IPS DF 19.7 (cell line): ENCODE measurements at regions not wholly inside any gene's neighbourhood (a gene's known extent, or its start where the extent isn't known, plus 50 kb on each side); places are given as distances from the start of the nearest gene placed in this dataset.

Experiments
- DNase-seq: peaks from one replicate; pipeline ENCODE4 v3.0.0-alpha.2; 2013; ENCODE audit warnings: low read depth, low spot score

DNA sequence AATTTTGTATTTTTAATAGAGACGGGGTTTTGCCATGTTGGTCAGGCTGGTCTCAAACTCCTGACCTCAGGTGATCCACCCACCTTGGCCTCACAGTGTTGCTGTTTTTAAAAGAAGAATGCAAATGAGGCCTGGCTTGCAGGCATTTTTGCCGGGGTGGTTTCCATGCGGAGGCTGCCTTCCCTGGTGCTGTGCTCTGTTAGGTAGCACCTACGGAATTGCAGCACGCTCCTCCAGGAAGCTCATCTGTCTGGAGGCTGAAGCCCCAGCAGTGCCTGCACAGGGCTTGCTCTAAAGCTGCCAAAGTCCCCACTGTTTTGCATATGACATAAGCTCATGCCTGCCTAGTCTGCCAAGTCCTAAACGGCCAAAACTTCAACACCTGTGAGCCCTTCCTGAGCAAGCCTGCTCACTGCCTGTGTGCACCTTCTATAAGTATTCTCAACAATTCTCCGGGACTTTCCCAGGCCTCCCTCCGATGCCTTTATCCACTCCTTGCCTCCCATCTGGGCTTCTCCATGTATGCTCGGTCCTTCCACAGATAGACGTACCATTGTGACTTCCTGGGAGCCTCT is 551.3 kb upstream of the RAB6C start:
- DNase-seq: no peak

DNA sequence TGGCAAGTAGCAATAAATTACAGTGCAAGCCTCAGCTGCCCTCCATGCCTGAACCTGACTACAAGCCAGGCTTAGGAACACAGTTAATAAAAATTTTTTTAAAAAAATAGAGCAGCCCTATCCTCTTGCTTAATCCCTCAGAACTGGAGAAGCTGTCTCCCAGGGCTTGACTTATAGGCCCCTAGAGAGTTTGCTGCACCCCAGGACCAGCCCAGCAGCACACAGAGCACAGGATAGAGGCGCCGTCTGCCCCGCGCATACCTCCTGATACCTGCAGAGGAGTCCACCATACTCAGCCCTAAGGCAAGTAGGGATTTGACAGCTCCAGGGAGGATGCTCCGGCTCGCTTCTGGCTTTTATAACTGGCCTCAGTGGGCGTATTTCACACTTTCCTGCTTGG is 548.6 kb upstream of the RAB6C start:
- no peak for DNase-seq

DNA sequence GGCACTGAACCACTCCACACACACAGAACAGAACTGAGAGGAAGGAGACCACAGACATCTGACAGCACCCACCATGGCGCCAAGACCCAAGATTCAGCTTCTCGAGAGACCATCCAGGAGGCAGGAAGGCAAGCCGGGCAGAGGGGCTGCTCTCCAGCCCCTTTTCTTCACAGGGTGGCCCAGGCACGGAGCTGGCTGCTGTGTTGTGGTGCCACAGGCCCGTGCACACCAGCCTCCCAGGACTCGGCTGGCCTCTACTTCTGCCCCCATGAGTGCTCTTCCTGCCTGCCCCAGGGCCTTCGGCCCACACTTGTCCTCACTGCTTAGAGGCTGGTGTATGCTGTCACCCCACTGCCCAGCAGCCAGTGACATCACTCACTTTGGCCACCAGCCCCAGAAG is 547.6 kb upstream of the RAB6C start:
- DNase-seq: no peak

DNA sequence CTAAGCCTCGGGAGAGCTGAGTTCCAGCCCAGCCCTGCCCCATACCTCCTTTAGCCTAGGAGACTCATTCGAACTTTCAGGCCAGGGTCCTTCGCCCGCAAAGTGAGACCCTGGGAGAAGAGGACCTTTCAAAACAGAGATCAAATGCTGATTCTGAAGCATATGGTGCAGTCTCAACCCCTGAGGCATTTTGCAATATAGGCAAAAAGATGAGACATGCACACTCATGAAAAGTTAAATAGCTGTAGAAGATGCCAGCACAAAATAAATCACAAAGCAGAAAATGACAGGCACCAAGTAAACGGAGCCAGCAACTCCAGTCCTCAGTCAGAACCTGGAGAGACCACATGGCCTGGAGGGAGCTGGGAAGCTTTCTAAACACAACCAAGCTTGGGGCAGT is 542.7 kb upstream of the RAB6C start:
- DNase-seq: no peak

DNA sequence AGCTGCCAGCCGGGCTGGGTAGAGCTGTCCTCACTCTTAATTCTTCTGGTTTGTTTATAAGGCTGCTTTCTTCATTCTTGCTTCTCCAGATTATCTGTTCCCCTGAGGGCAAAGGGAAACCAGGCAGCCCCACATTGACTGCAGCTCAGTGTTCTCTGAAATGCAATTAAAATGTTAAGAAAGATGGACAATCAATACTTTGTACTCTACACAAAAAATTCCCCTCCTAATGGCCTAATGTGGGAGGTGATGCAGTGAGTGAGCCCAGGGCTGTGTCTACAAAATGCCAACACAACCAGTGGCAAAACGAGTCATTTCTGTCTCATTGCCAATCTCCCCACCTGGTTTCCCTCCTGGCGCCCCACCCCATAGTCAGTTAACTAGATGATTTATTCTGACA is 541.7 kb upstream of the RAB6C start:
- DNase-seq: no peak

DNA sequence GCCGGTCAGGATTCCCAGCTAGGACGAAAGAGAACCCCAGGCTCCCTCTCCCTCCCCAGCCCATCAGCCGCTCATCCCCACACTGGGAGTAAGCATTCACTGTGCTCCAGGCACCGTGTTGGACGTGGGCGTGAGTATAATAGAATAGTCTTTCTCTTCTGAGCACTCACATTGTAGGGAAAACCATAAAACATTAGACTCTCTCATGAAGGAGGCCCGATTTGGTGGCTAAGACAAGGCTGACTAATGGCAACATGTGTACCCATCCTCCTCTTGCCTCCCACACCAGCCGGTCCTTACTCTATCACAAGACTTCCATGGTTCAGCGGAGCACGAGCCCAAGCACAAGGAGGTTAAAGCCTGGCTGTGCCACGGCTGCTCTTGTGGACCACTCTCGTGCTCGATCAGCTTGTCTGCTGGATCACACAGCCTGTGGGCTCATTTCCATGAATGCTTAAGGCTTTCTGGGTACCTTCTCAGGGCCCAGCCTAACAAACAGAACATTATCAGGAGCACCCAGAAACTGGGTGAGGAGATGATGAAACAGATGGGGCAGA is 540.9 kb upstream of the RAB6C start:
- no peak for DNase-seq

DNA sequence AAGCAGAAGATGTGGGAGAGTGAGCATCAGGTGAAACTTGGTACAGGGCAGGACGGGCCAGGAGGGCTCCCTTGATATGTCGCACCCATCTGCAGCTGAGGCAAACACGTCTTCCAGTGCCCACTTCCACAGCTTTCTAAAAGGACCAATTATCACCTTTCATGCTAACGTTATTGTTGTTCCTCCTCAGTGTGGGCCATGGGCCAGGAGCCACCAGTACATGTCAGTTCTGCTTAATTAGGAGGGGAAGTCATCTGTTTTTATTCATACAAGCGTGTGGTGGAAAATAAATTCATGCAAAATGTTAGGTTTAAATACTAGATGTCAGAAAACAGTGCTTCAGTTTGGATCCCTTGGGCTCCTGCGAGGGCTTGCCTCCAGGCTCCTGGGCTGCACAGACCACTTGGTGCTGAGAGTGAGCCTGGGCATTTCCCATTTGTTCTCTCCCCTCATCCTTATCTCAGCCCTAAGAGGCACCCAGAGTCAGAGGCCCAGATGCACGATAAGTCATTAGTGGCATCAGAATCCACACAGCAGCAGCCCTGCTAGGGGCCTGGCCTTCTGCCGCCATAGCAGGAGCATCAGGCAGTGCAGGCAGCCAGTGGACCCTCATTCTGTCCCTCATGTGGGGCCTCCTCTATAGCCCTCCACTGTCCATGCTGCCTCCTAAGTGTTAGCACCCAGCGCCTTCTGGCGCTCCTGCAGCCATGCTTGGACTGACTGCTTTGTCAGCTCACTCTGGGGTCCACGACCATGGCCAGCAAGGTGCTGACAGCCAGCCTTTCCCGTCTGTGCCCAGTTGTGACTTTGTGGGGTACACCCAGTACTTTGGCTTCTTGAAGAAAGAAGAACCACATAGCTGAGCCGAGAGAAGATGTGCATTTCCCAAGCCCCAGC is 539.8 kb upstream of the RAB6C start:
- DNase-seq: no peak

DNA sequence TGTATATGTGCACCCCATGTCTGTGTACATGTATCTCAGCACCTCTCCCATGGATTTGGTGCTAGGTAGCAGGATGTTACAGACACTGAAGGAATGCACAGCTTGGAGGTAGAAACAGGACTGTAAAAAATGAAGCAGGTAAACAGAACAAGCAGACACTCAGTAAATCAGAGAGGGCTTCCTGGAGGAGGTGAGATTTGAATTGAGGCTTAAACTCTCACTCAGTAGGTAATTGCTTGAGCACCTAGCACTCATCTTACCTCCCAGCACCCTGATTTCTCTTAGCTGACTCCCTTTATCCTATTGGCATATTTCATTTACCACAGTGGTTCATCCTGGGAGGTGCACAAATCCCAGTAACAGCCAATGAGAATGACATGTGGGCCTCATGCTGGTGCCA is 537.9 kb upstream of the RAB6C start:
- DNase-seq: no peak

DNA sequence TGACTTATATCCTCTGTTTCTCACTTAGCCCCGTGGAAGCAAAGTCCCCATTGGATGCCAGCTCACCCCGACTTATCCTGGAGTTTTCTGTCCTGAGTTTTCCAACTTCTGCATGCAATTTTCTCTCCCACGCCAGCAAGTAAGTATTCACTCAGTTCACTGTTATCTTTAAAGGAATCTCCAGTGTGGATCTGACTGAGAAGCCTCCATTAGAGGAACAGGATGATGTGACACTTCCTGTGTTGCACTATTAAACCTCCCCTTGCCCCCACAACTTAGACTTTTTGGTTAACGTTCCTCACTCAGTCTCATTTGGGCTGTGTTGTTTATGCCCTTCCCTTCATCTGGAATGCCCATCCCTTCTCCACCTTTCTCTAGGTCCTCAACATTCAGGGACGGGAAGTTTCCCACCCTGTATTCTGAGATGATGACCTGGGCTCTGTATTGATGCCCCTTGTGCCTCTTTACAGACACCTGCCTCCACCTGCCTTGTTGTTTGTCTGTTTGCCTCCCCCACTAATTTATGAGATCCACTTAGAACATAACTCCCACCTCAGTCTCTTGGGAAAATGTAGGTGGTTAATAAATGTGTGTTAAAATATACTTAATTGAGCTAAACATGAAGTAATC is 536.1 kb upstream of the RAB6C start:
- DNase-seq: no peak

DNA sequence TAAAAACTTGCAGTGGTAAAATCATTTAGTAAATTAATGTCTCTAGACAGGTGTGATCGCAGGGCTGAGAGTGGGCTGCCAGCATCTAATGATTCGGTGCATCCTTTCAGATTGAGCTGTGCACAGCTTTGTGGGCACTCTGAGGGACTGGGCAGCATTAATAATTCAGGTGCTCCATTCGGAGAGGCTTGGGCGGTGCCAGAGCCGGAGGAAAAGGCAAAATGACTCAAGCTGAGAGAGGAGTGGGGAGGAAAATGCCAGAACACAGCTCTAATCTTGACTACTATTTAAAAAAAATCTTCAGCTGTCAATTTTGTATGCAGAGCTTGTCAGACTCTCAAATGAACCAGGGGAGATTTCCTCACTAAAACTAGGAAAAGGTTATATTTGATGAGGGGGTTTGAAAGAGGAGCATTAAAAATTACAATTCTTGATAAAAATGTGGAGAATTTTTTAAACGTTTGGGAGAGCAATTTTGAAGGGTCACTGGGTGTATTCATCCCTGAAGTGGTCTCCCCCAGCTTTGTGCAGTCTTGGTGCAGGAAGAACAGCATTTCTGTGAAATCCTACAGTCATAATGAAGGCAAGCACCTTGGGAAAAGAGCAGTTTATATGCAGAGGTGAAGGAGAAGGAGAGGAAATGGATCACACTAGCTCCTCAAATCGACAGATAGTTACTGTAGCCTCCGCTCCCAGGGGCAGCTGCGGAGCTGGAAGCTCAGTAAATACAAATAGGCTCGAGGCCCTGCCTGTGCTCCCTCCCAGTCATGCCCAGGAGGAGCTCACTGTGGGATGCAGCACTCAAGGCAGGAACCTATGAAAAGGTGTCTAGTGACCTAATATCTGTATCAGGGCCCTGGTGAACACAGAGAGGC is 535.4 kb upstream of the RAB6C start:
- DNase-seq: no peak

DNA sequence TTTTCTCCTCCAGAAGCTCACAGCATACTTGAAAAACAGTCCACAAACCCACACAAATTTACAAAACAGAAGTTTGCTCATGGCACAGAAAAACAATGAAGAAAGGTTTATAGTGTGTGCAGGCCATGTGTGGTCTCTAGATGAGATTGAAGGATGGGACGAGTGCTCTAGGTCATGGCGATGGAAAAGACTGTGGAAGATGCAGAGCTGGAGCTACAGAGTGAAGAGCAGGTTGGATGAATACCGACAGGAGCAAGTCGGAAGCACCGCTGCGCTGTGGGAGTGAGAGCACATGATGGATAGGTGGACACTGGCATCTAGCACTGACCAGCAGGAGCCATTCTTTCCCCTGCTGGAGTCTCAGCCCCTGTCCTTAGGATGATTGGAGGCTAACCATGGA is 534.7 kb upstream of the RAB6C start:
- DNase-seq: no peak

DNA sequence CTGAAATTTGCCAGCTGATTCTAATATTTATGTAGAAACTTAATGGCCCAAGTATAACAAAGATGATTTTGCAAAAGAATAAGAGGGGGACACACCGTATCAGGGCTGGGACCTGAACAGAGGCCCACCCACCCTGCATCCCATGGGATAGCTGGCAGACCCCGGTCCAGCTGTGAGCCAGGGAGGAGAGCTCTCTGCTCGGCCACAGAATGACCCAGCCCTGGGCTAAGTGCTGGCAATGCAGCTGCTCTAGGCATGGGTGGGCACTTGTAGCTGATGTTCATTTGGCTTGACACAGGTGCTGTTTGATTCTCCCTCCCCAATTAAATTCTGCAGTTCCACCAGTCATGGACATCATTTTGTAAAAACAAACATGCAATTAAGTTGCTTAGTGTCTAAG is 522.8 kb upstream of the RAB6C start:
- no peak for DNase-seq

DNA sequence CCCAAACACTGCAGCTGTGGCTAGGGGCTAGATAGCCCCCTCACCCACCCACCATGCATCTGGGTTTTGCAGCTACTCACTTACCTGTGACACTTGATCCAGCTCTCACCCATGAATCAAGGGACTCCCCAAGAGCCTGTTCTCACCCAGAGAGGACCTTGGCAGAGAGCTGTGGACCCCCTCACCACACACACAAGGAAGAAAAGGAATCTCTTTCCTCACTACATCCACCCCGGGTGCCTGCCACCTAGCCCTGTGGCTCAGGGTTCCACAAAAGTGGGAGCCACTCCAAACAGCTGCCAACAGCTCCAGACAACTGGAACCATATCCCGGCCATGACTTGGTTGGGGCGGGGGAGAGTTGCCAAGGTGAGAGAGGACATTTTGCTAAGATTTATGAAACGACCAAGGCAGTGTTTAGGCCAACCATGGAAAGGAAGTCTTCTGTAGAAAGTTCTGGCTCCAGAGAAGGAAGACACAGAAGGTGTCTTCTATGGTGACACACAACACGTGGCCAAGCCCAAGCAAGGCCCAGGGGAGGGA is 522.1 kb upstream of the RAB6C start:
- no peak for DNase-seq

DNA sequence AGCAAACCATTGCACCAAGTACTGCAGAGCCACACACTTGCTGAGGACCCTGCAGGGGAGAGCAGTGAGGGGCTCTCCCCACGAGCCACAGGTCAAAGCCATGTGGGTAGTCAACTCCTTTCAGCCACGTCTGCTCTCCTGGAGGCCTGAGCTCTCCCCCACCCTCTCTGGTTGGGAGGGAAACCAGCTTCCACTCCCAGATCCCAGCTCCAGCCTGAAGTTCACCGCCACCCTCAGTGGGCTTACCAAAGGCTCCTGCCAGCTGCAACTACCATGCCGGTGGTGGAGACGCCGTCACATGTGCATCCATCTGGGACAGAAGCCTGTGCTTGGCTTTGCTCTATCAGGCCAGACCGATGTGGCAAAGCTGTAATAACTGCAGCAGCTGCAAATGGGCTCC is 521.5 kb upstream of the RAB6C start:
- DNase-seq: no peak

DNA sequence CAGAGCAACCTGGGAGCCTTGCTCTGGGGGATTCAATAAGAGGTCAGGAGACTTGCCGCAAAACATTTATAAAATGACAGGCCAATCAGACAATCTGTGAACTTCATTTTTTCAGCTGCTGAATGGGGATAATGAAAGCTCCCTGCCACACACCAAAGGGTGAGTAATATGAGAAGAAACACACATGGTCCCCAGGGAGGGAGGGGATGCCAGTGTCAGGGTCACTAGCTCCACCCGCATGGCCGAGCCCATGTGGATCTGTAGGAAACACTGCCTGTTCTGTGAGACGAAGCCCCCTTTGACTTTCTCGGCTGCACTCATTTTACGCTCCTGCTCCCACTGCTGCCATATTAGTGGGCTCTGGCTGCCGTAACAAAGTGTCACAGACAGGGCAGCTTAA is 521.0 kb upstream of the RAB6C start:
- no peak for DNase-seq

DNA sequence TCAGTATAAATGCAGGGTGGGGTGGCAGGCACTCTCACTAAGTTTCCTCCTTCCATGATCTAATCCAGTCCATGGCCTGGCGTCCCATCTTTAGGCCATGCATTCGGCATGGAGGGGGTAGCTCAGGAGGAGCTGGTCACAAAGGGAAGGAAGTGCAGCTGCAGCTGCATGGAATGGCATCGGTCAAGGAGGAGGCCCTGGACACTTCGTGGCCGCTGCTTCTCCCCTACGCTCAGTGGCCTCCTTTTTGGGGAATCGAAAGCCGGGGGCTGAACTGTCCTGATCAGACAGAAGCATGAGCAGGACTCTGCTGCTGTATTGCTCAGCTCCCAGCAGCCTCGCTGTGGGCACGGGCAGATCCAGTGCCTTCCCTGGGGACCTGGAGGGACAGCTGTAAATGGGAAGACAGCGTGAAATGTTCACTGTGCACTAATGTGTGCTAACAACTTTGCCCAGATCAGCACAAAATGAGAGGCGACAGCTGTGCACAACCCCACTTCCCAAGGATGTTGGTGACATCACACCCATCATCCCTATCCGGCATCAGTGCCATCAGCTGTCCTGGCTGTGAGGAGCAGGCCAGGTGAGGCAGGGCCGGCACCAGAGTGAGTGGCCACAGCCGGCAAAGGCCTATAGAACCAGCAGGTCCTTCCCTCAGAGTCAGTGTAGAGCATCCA is 520.1 kb upstream of the RAB6C start:
- no peak for DNase-seq

DNA sequence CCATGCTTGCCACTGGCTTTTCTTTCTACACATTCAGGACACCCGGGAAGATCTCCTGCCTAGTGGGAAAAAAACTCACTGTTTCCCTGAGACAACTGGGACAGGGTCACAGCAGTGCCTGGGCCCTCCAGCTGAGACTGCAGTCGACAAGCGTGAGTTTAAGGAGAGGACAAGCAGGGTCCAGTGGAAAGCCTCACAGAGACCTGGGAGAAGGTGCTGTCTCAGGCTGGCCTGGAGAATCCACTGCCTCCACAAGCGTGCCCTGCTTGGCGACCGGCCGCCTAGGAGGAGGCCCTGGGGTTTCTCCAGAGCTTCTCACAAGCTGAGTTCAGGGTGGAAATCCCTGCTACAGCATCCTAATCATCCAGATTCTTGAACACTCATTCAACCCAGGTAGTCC is 519.6 kb upstream of the RAB6C start:
- DNase-seq: no peak

DNA sequence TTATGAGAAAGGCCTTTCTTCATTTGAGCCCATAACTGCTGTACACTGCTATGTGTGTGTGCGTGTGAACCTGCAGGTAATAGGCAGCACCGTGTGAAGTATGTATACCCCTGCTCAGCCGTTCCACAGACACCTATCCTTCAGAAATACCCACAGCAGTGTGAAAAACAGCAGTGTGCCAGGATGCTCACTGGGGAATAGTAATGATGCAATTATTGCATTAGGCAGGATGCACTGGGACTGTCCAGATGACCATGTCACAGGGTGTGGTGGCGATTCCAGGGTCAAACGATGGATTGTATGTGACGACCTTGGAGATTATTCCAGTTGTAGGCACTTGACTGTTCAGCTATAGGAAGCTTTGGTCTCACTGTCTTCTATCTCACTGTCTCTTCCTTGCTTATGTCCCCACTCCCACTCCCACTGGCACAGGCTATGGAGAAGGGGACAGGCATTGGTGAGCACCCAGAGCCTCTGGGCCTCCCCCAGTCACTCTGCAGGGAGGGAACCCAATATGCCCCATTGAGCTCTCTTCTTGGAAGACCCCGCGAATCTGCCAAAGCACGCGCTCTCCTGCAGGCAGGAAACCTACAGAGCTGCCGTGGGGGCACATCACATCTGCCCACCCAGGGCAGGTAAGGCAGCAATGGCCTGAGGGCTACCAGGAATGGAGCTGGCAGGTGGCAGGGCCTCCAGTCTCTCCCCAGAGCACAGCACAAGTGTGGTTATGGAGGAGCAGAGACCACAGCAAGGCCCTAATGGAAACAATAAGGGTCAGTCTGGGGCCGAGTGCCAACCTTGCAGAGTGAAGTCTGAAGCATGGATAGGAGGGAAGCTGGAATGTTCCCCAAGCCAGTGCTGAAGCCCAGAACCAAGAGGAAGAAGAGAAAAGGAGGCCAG is 518.9 kb upstream of the RAB6C start:
- no peak for DNase-seq

DNA sequence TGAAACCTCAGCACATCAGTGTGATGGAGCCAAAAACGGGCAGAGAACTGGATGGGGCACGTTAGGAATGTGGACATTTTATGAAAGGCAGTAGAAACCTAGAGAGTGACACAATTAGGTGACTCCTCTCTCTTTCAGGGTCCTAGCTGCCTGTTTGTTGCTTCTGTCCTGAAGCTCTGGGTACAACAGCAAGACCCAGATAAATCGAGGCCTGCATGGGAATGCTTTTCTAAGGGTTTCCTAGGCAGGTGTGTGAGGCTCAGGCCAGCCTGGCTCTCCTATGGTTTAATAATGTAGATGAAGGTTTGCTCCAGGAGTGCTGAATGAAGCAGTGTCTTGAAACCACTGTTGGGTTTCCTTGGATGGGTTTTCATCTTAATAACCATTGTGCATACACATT is 517.1 kb upstream of the RAB6C start:
- no peak for DNase-seq

DNA sequence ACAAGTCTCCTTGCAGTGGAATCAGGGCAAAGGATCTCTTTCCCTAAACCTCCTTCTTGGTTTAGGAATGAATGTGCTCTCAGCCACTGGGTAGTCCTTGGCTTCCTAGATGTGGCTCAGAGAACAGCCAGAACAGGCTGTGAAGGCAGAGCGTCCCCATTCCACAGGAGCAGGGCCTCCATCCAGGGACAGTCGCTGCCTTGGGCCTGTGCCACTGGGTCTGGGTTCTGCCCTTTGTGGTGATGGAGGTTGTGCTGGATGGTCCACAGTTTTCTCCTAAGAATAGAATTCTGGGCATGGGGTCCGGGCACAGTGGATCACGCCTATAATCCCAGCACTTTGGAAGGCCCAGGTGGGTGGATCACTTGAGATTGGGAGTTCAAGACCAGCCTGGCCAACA is 516.5 kb upstream of the RAB6C start:
- DNase-seq: no peak
